Left lung (tissue), 4 donors: ENCODE measurements at regions not wholly inside any gene's neighbourhood (a gene's known extent, or its start where the extent isn't known, plus 50 kb on each side); places are given as distances from the start of the nearest gene placed in this dataset.

Source experiments
- ATAC-seq: fragments of 200-7000 bp; cut with Tn5 transposase; one replicate; pipeline ENCODE4 v1.9.1; 2020; ENCODE audit warnings: moderate library complexity
- DNase-seq, 4 donors: peaks; one replicate each; pipeline ENCODE4 v3.0.0-alpha.2; 2013 to 2020
- H3K27ac ChIP-seq, 2 donors: fragments of 200-600 bp; sonication (generic) in 1 of 2; one replicate each; pipeline versions ENCODE4 v1.5.0 to v1.8.0; 2020 to 2021
- H3K27me3 ChIP-seq, 2 donors: fragments of 200-600 bp; sonication (generic) in 1 of 2; one replicate each; pipeline versions ENCODE4 v1.5.0 to v1.8.0; 2020 to 2021
- H3K36me3 ChIP-seq, 2 donors: fragments of 200-600 bp; sonication (generic) in 1 of 2; one replicate each; pipeline versions ENCODE4 v1.5.0 to v1.8.0; 2020 to 2021
- H3K4me1 ChIP-seq, 2 donors: fragments of 200-600 bp; one replicate each; pipeline ENCODE4 v1.8.0; 2021
- H3K4me3 ChIP-seq, 2 donors: fragments of 200-600 bp; sonication (generic) in 1 of 2; one replicate each; pipeline versions ENCODE4 v1.5.0 to v1.8.0; 2020 to 2021; ENCODE audit warnings: mild to moderate bottlenecking in 1 of 2
- H3K9me3 ChIP-seq, 2 donors: fragments of 200-600 bp; sonication (generic) in 1 of 2; one replicate each; pipeline versions ENCODE4 v1.5.0 to v1.8.0; 2020 to 2021
- CTCF ChIP-seq, 2 donors: fragments of 200-600 bp; sonication (generic) in 1 of 2; IDR thresholded peaks; one replicate each; pipeline versions ENCODE4 v1.5.0 to v1.8.0; 2021; ENCODE audit warnings: antibody characterized with exemption in 2 of 2
- intact Hi-C, 2 donors: fragments of 100-400 bp; cut with DNase I; formaldehyde crosslinking; loops; one replicate each; pipeline versions ENCODE4 v1.11.2 to v1.14.2; 2022
- donor health status: DM: no; HTN: yes; CAD: no.
- donor health status: DM: no; HTN: no; CAD: no.

GRCh38 chr4:41360921-41361793 is 104.4 kb downstream of the UCHL1 start:
- Histone ChIP-seq H3K27ac (peak overlapping the region; percentile 83 to 84), H3K9me3 (no peaks in the 10 kb centered on the region), H3K27me3 (peaks cover 0 to 43% of the 10 kb centered on the region in 2 donors), H3K4me3 (peak overlapping the region; percentile 65 to 73), H3K36me3 (no peaks in the 10 kb centered on the region), H3K4me1 (peaks cover 12 to 15% of the 10 kb centered on the region in 2 donors)
- no peak for TF ChIP-seq CTCF (IDR thresholded peaks at IDR 0.05)
- intact Hi-C loops = no loop called here
- DNase-seq (peak in 2 of 4 donors; percentile 59 to 79), ATAC-seq (peak; percentile 12)

- no peaks in the 10 kb centered on the region for H3K36me3 ChIP-seq
- TF ChIP-seq CTCF (IDR thresholded peaks at IDR 0.05) = no peak
- H3K27me3 ChIP-seq = peaks cover 0 to 43% of the 10 kb centered on the region in 2 donors
- peaks cover 12 to 15% of the 10 kb centered on the region in 2 donors for H3K4me1 ChIP-seq
- intact Hi-C loops = no loop called here
- H3K27ac ChIP-seq = peak overlapping the region; percentile 83 to 84
- ATAC-seq (no peak), DNase-seq (no peak)
- H3K9me3 ChIP-seq = no peaks in the 10 kb centered on the region
- peak overlapping the region; percentile 65 to 73 for H3K4me3 ChIP-seq
Measured at GRCh38 chr4:41361794-41362526, 105.2 kb downstream of the UCHL1 start.

GRCh38 chr4:41362621-41363383 is 106.1 kb downstream of the UCHL1 start:
- intact Hi-C loops = no loop called here
- DNase-seq (no peak), ATAC-seq (no peak)
- Histone ChIP-seq H3K27me3 (peaks cover 0 to 43% of the 10 kb centered on the region in 2 donors), H3K27ac (peak overlapping the region; percentile 83 to 84), H3K9me3 (no peaks in the 10 kb centered on the region), H3K36me3 (no peaks in the 10 kb centered on the region), H3K4me1 (peaks cover 12 to 15% of the 10 kb centered on the region in 2 donors), H3K4me3 (peak overlapping the region; percentile 65 to 73)
- TF ChIP-seq CTCF (IDR thresholded peaks at IDR 0.05) = no peak

GRCh38 chr4:41363384-41363981 is 106.8 kb downstream of the UCHL1 start:
- no peaks in the 10 kb centered on the region for H3K36me3 ChIP-seq
- no peak for ATAC-seq
- peaks cover 0 to 43% of the 10 kb centered on the region in 2 donors for H3K27me3 ChIP-seq
- intact Hi-C loops = no loop called here
- no peaks in the 10 kb centered on the region for H3K9me3 ChIP-seq
- no peak for DNase-seq
- H3K4me3 ChIP-seq = peak overlapping the region in 1 of 2 donors; percentile 65
- TF ChIP-seq CTCF (IDR thresholded peaks at IDR 0.05) = no peak
- peaks cover 12 to 15% of the 10 kb centered on the region in 2 donors for H3K4me1 ChIP-seq
- peak overlapping the region; percentile 83 to 84 for H3K27ac ChIP-seq
